HCT116 (cell line): ENCODE measurements at regions not wholly inside any gene's neighbourhood (a gene's known extent, or its start where the extent isn't known, plus 50 kb on each side); places are given as distances from the start of the nearest gene placed in this dataset.

ENCODE experiments used
- SRF ChIP-seq: IDR thresholded peaks from 2 replicates; pipeline ENCODE4 v1.6.1; 2012; ENCODE audit warnings: low read depth
- TF ChIP-seq, protein P1 (sequence below), 3 experiments: fragments of 200-600 bp in 1 of 3; sonication (generic) in 1 of 3; IDR thresholded peaks in 2 of 3; conservative IDR thresholded peaks in 1 of 3; 2 replicates each; pipeline ENCODE4 v1.5.1; 2012 to 2017; ENCODE audit warnings: low read depth in 2 of 3, low read length in 2 of 3, antibody characterized with exemption in 1 of 3, borderline replicate concordance in 1 of 3, control low read depth in 1 of 3, mild to moderate bottlenecking in 1 of 3, mixed read lengths in 1 of 3, mixed run types in 1 of 3, moderate library complexity in 1 of 3; ENCODE audit not compliant: insufficient read depth in 1 of 3

DNA sequence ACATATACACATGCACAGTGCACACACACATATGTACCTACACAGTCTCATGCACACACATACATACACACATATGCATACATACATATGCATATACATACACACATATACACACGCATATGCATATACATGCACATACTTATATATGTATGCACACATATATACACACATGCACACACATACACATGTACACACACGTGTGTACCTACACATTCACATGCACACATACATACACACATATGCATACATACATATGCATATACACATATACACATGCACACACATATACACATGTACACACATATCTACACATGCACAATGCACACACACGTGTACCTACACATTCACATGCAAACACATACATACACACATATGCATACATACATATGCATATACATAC lies 100.3 kb upstream of the TWIST2 start:
- TF ChIP-seq, protein P1, sequence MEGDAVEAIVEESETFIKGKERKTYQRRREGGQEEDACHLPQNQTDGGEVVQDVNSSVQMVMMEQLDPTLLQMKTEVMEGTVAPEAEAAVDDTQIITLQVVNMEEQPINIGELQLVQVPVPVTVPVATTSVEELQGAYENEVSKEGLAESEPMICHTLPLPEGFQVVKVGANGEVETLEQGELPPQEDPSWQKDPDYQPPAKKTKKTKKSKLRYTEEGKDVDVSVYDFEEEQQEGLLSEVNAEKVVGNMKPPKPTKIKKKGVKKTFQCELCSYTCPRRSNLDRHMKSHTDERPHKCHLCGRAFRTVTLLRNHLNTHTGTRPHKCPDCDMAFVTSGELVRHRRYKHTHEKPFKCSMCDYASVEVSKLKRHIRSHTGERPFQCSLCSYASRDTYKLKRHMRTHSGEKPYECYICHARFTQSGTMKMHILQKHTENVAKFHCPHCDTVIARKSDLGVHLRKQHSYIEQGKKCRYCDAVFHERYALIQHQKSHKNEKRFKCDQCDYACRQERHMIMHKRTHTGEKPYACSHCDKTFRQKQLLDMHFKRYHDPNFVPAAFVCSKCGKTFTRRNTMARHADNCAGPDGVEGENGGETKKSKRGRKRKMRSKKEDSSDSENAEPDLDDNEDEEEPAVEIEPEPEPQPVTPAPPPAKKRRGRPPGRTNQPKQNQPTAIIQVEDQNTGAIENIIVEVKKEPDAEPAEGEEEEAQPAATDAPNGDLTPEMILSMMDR (IDR thresholded peaks at IDR 0.05 in 2 of 3, conservative IDR thresholded peaks at IDR 0.05 in 1 of 3; ENCODE audit: borderline replicate concordance in 1 of 3, insufficient read depth in 1 of 3, low read depth in 2 of 3, low read length in 2 of 3), result no peak
- TF ChIP-seq SRF, result no peak
